ENCODE measurements at regions not wholly inside any gene's neighbourhood (a gene's known extent, or its start where the extent isn't known, plus 50 kb on each side); places are given as distances from the start of the nearest gene placed in this dataset.

- Histone ChIP-seq H3K9me3 (ENCODE audit: control insufficient read depth, low read length) (no peaks in the 10 kb centered on the region), H3K36me3 (ENCODE audit: control insufficient read depth, insufficient read depth, low read length) (no peaks in the 10 kb centered on the region), H3K27me3 (ENCODE audit: control insufficient read depth, insufficient read depth, low read length) (no peaks in the 10 kb centered on the region), H2AFZ (no peak overlapping the region), H3K4me1 (no peaks in the 10 kb centered on the region), H3K9ac (no peak overlapping the region), H3K79me2 (no peaks in the 10 kb centered on the region), H3K27ac (no peak overlapping the region), H3K4me2 (ENCODE audit: low read length) (no peak overlapping the region), H3K4me3 (ENCODE audit: low read depth, low read length) (no peak overlapping the region)
- no peak for TF ChIP-seq CTCF (IDR thresholded peaks at IDR 0.05)
Observed at GRCh38 chr4:22873899-22874298, 181.2 kb downstream of the GBA3 start.

GRCh38 chr4:22870847-22871449 is 178.2 kb downstream of the GBA3 start:
- Histone ChIP-seq H3K79me2 (no peaks in the 10 kb centered on the region), H3K27ac (no peak overlapping the region), H3K27me3 (ENCODE audit: control insufficient read depth, insufficient read depth, low read length) (no peaks in the 10 kb centered on the region), H3K36me3 (ENCODE audit: control insufficient read depth, insufficient read depth, low read length) (no peaks in the 10 kb centered on the region), H3K4me1 (no peaks in the 10 kb centered on the region), H3K9ac (no peak overlapping the region), H3K9me3 (ENCODE audit: control insufficient read depth, low read length) (no peaks in the 10 kb centered on the region), H2AFZ (no peak overlapping the region), H3K4me2 (ENCODE audit: low read length) (no peak overlapping the region), H3K4me3 (ENCODE audit: low read depth, low read length) (no peak overlapping the region)
- TF ChIP-seq CTCF (IDR thresholded peaks at IDR 0.05): no peak

GRCh38 chr4:22869235-22869634 is 176.5 kb downstream of the GBA3 start:
- Histone ChIP-seq H3K27me3 (ENCODE audit: control insufficient read depth, insufficient read depth, low read length) (no peaks in the 10 kb centered on the region), H3K9ac (no peak overlapping the region), H3K27ac (no peak overlapping the region), H2AFZ (no peak overlapping the region), H3K79me2 (no peaks in the 10 kb centered on the region), H3K4me2 (ENCODE audit: low read length) (no peak overlapping the region), H3K4me1 (no peaks in the 10 kb centered on the region), H3K36me3 (ENCODE audit: control insufficient read depth, insufficient read depth, low read length) (no peaks in the 10 kb centered on the region), H3K4me3 (ENCODE audit: low read depth, low read length) (no peak overlapping the region), H3K9me3 (ENCODE audit: control insufficient read depth, low read length) (no peaks in the 10 kb centered on the region)
- no peak for TF ChIP-seq CTCF (IDR thresholded peaks at IDR 0.05)
